HG03108 (cell line): ENCODE measurements at regions not wholly inside any gene's neighbourhood (a gene's known extent, or its start where the extent isn't known, plus 50 kb on each side); places are given as distances from the start of the nearest gene placed in this dataset.
"Not testable (repeated sequence)": the region's sequence is repeated elsewhere in the genome, so short reads cannot be mapped to it uniquely, and the experiment has no call there.

Experiments
- ATAC-seq: cut with Tn5 transposase; IDR thresholded peaks from one replicate; pipeline ENCODE4 v1.9.1; 2021; ENCODE audit warnings: moderate library complexity; ENCODE audit not compliant: unreplicated experiment

DNA sequence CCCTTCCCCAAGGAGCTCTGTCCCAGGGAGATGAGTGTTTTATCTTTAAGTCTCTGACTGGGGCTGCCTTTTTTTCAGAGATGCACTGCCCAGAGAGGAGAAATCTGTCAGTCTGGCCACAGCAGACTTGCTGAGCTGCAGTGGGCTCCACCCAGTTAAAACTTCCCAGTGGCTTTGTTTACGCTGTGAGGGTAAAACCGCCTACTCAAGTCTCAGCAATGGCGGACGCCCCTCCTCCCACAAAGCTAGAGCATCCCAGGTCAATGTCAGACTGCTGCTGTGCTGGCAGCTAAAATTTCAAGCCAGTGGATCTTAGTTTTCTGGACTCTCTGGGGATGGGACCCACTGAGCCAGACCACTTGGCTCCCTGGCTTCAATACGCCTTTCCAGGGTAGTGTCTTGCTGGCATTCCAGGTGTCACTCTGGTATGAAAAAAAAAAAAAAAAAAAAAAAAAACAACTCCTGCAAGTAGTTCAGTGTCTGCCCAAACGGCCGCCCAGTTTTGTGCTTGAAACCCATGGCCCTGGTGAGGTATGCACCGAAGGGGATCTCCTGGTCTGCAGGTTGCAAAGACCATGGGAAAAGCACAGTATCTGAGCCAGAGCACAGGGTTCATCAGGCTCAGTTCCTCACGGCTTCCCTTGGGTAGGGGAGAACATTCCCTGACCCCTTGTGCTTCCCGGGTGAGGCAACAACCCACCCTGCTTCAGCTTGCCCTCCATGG is 1616.1 kb upstream of the ADGRL3 start:
- no peak for ATAC-seq

DNA sequence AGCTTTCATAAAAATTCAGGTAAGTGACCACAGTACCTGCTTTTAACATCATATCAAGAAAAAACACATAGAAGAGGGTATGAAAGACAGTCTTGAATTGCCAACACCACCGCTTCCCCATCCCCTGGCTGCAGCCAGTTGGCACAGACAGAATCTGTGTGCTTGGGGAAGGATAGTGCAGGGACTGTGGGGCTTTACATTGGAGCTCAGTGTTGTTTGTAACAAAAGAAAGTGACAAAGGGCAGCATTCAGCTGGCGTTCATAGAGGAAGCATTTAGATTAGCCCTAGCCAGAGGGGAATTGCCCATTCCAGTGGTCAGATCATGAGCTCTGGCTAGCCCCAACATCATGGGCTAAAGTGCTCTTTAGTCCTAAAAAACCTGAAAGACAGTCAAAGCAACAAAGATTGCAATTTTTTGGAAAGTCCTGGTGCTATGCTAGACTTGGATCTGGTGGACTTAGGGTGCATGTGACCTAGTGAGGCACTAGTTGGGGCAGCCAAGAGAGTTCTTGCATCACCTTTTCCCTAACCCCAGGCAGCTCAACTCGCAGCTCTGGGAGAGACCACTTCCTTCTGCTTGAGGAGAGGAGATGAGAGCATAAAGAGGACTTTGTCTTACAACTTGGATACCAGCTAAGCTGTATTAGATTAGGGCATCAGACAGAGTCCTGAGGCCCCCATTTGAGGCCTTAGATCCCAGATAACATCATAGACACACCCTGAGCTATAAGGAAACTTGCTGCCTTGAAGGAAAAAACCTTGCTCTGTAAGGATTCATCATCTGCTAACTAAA is 1602.4 kb upstream of the ADGRL3 start:
- no peak for ATAC-seq

- ATAC-seq = no peak
Observed at GRCh38 chr4:59598330-59598618, 1601.9 kb upstream of the ADGRL3 start.

- no peak for ATAC-seq
Observed at GRCh38 chr4:59608466-59608865, 1591.7 kb upstream of the ADGRL3 start.

DNA sequence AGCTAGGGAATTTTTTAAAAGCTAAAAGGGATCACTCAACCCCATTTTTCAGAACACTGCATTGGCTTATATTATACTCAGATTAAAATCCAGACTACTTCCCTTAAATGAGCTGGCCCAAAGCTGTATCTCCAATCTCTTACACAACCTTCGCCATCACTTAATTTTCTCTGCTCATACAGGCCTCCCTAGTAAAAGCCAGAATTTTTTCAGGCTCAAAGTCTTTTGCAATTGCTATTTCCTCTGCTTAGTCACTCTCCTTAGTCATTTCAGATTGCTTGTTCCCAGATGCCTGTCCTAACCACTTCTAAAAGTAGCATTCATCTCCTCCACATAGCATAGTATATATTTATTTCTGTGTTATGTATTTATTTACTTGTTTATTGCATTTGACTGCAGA is 1587.9 kb upstream of the ADGRL3 start:
- ATAC-seq = no peak

DNA sequence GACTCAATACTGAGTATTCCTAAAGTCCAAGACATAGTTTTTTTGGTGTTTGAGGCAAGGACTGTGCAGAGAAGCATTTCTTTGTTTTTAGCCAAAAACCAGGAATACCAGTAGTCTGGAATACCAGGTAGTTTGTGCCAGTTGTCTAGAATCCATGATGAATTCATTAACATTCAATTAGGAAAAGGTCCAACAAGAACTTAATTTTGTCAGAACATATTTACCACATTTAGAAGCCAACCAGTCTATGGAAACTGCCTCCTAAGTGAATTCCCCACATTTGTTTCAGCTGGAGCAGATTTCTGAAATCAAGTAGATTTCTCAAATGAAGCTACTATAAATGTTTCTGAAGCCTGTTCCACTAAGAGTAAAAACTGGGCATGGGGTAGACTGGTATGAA is 1584.8 kb upstream of the ADGRL3 start:
- ATAC-seq = no peak

GRCh38 chr4:59629348-59629747 is 1570.8 kb upstream of the ADGRL3 start:
- ATAC-seq = no peak

GRCh38 chr4:59630235-59630634 is 1569.9 kb upstream of the ADGRL3 start:
- ATAC-seq = no peak

DNA sequence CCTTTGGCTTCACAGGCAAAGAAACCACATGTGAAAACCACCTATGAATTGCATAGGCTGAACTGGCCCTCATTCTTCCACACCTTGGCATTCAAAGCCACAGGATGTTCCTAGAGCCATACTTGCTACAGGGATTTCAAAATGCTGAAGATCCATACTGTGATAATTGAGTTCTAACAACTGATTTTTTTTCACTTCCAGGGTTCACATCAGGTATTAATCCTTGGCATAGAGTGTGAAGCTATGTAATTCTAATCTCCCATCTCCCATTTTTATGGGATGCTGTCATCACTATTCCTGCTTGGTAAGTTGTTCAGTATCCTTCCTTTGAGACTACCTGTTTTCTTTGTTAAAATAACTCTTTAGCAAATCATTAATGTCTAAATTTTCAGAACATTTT is 1569.2 kb upstream of the ADGRL3 start:
- no peak for ATAC-seq

DNA sequence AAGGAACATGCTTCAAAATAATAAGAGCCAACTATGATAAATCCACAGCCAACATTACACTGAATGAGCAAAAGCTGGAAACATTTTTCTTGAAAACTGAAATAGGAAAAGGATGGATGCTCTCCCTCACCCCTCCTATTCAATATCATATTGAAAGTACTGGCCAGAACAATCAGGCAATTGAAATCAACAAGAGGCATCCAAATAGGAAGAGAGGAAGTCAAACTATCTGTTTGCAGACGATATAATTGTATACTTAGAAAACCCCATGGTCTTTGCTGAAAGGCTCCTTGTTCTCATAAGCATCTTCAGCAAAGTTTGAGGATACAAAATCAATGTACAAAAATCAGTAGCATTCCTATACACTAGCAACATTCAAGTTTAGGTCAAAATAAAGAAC is 1562.5 kb upstream of the ADGRL3 start:
- ATAC-seq = no peak

GRCh38 chr4:59643682-59644081 is 1556.4 kb upstream of the ADGRL3 start:
- ATAC-seq = no peak

DNA sequence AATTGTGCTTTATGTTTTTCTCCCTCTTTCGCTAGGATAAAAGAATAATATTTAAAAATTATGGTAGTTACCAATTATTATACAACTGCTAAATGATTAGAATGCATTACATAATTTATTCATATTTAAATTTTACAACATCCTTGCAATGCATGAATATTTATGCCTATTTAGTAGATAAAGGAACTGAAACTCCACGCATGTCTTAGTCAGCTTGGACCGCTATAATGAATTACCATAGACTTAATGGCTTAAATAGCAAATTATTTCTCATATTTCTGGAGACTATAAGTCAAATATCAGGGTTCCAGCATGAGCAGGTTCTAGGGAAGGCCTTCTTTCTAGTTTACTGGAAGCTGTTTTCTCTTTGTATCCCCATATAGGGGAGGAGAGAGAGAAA is 1555.4 kb upstream of the ADGRL3 start:
- ATAC-seq = no peak

DNA sequence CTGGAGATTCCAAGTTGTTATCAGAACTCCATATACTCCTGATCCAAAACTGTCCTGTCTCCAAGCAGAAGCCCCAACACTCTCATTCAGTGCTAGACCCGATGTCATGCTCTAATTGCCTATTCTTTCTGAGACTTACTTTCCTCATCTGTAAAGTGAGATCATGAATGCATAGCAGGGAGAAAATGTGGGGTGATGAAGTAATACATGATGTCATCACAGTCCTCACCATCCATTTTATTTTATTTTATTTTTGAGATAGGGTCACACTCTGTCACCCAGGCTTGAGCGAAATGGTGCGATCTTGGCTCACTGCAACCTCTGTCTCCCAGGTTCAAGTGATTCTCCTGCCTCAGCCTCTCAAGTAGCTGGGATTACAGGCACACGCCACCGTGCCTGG is 1554.0 kb upstream of the ADGRL3 start:
- ATAC-seq = no peak

DNA sequence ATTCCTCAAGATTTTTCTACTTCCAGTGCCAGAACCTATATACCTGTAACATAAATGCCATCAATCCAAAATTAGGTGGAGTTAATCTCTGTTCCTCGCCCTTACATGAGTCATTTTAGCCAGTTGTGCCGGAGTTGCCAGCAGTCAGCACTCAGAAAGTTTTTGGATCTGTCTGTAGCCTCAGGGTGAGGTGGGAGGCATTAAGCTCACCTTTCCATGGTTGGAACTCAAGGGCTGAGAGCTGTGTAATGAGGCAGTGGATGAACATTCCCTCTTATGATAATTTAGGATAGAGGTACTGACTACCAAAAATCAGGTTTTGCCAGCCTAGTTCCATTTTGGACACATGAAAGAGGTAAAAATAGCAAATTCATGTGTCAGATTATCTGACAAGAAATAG is 1553.1 kb upstream of the ADGRL3 start:
- ATAC-seq = no peak

GRCh38 chr4:59647500-59647899 is 1552.6 kb upstream of the ADGRL3 start:
- ATAC-seq = no peak

GRCh38 chr4:59650861-59651260 is 1549.3 kb upstream of the ADGRL3 start:
- no peak for ATAC-seq

DNA sequence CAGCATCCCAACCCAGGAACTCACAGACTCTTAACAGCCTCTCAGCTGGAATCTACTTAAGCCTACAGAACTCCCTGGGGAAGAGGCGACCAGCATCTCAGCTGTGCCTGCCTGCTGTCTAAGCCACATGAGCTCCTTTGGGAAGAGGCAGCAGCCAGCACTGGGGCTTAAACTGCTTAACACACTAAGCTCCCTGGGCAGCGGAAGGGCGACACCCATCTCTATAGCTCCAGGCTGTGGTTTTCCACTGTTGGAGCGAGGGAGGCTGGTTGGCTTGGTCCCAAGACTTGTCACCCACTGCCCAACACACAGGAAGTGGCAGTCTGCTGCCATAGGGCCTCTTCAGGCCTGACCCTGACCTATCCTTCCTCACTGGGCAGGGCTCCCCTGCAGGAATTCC is 1544.1 kb upstream of the ADGRL3 start:
- ATAC-seq = no peak

GRCh38 chr4:59664771-59665170 is 1535.4 kb upstream of the ADGRL3 start:
- ATAC-seq = no peak

DNA sequence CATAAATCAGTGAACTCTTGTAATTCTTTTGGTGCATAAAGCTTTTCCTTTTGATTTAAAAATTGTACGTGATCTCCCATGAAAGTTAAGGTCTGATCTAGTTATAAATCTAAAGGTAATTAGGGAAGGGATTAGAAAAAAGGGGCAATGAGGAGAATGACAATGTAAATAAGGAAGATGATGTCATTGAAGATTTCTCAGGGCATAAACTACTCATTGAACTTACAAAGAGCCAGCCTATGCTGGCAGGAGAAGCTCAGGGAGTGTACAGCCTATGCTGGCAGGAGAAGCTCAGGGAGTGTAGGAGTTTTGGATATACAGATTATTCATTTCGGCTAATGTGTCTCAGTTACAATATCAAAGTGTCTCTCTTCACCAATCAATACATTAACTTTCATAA is 1533.5 kb upstream of the ADGRL3 start:
- no peak for ATAC-seq

DNA sequence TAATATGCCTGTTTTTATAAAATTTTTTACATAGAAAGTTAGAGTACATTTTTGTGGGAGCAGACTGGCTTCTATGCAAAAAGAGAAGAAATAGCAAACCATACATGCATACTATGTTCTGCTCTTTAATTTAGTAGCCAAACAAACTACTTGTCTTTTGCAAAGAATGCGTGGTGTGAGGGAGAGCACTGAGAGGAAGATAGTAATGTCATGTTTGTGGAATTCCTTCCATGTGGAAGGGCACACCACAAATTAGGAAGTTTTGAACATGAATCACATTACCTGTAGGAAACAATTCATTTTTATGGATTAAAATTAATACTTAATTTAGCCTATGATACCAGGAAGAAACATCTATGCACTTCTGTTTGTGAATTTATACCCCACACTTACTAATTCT is 1529.1 kb upstream of the ADGRL3 start:
- no peak for ATAC-seq

DNA sequence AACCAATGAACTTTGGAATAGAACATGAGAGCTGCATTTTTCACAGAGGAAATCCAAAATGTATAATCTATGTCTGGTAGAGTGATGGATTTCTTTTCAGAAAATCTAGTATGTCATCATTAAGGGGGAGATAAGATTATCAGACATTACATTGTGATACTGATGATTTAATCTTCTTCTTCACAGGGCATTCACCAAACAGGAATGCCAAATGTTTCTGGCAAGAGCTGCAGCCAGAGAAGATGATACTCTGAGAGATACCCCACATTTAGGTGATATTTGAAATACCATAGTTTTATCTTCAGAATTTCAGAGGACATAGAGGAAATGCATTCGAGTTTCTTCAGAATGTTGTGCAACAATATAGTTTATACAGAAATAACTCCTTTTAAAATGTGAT is 1523.7 kb upstream of the ADGRL3 start:
- ATAC-seq = no peak

DNA sequence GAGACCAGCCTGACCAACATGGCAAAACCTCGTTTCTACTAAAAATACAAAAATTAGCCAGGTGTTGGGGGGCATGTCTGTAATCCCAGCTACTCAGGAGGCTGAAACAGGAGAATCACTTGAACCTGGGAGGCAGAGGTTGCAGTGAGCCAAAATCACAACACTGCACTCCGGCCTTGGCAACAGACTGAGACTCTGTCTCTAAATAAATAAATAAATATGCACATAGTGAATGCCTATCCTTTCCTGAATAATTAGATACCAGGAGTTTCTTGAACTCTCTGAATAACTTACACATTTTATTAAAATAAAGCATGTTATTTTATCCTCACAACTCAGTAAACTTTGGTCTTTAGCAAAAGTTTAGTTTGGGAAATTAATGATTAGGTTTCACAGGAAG is 1523.1 kb upstream of the ADGRL3 start:
- not testable (repeated sequence) for ATAC-seq

- ATAC-seq = no peak
Observed at GRCh38 chr4:59685626-59686025, 1514.5 kb upstream of the ADGRL3 start.
